Stimulated activated CD4-positive, alpha-beta T cell treated with anti-CD3 and anti-CD28 coated beads, Interleukin-15, amount 100 ng/mL, for 24 hours (primary cell): ENCODE measurements at regions not wholly inside any gene's neighbourhood (a gene's known extent, or its start where the extent isn't known, plus 50 kb on each side); places are given as distances from the start of the nearest gene placed in this dataset.

ENCODE experiments used
- DNase-seq: peaks from one replicate; pipeline ENCODE4 v3.0.0-alpha.2; 2020

GRCh38 chrX:46447384-46447783 lies 97.8 kb downstream of the ZNF674 start:
- DNase-seq, result no peak

- DNase-seq, result peak; percentile 90
Measured at GRCh38 chrX:46446727-46447378, 98.4 kb downstream of the ZNF674 start.

GRCh38 chrX:46444011-46444410 lies 101.2 kb downstream of the ZNF674 start:
- DNase-seq, result peak; percentile 11

- no peak for DNase-seq
Measured at GRCh38 chrX:46436744-46437143, 108.5 kb downstream of the ZNF674 start.

GRCh38 chrX:46433892-46434291 lies 111.3 kb downstream of the ZNF674 start:
- no peak for DNase-seq

- DNase-seq, result peak; percentile 78
Measured at GRCh38 chrX:46408553-46409407, 136.4 kb downstream of the ZNF674 start.

- DNase-seq, result no peak
Measured at GRCh38 chrX:46407753-46408130, 137.5 kb downstream of the ZNF674 start.

- no peak for DNase-seq
Measured at GRCh38 chrX:46407036-46407752, 138.0 kb downstream of the ZNF674 start.

GRCh38 chrX:46404774-46405173 lies 140.4 kb downstream of the ZNF674 start:
- no peak for DNase-seq

GRCh38 chrX:46400530-46401443 lies 144.4 kb downstream of the ZNF674 start:
- no peak for DNase-seq

GRCh38 chrX:46398874-46399273 lies 146.3 kb downstream of the ZNF674 start:
- no peak for DNase-seq

- no peak for DNase-seq
Measured at GRCh38 chrX:46398126-46398525, 147.1 kb downstream of the ZNF674 start.

GRCh38 chrX:46386511-46386910 lies 158.7 kb downstream of the ZNF674 start:
- DNase-seq, result no peak

- DNase-seq, result no peak
Measured at GRCh38 chrX:46383006-46383405, 162.2 kb downstream of the ZNF674 start.

GRCh38 chrX:46382595-46382994 lies 162.6 kb downstream of the ZNF674 start:
- DNase-seq, result no peak

- peak; percentile 42 for DNase-seq
Measured at GRCh38 chrX:46381630-46382029, 163.6 kb downstream of the ZNF674 start.

GRCh38 chrX:46380148-46380752 lies 165.0 kb downstream of the ZNF674 start:
- DNase-seq, result no peak

GRCh38 chrX:46376246-46376885 lies 168.9 kb downstream of the ZNF674 start:
- DNase-seq, result peak; percentile 30

- no peak for DNase-seq
Measured at GRCh38 chrX:46375831-46376230, 169.4 kb downstream of the ZNF674 start.

GRCh38 chrX:46374371-46374770 lies 170.8 kb downstream of the ZNF674 start:
- DNase-seq, result no peak

- no peak for DNase-seq
Measured at GRCh38 chrX:46367491-46367890, 177.7 kb downstream of the ZNF674 start.
